AG04450 (cell line): ENCODE measurements at regions not wholly inside any gene's neighbourhood (a gene's known extent, or its start where the extent isn't known, plus 50 kb on each side); places are given as distances from the start of the nearest gene placed in this dataset.

ENCODE experiments used
- CTCF ChIA-PET: fragments of 300-600, 350-600 bp; formaldehyde crosslinking; extraction: SDS; loops from one replicate; lab custom pipeline; 2022; ENCODE audit warnings: antibody characterized with exemption, inconsistent platforms; lab: Charles Lee
- POLR2A ChIA-PET: fragments of 350-600 bp; formaldehyde crosslinking; extraction: SDS; loops from one replicate; lab custom pipeline; 2021; ENCODE audit warnings: antibody characterized with exemption, inconsistent platforms; lab: Yijun Ruan, JAX
- DNase-seq: peaks from one replicate; pipeline ENCODE4 v3.0.0-alpha.2; 2011; ENCODE audit warnings: low read depth, low spot score
- H3K27ac ChIP-seq: one replicate; pipeline ENCODE4 v1.5.1; 2012; ENCODE audit warnings: low read depth, low read length, control low read depth
- H3K27me3 ChIP-seq: one replicate; pipeline ENCODE4 v1.6.0; 2012; ENCODE audit warnings: low read length; ENCODE audit not compliant: control insufficient read depth, insufficient read depth
- H3K4me3 ChIP-seq: 2 replicates; pipeline ENCODE4 v1.5.1; 2011; ENCODE audit warnings: mild to moderate bottlenecking, low read depth, low read length, control low read depth
- H3K9me3 ChIP-seq: 2 replicates; pipeline ENCODE4 v1.5.1; 2012; ENCODE audit warnings: low read length; ENCODE audit not compliant: control insufficient read depth, insufficient read depth
- TF ChIP-seq, protein P1 (sequence below): IDR thresholded peaks from 2 replicates; pipeline ENCODE4 v1.5.1; 2011; ENCODE audit warnings: low read depth, low read length, control low read depth, inconsistent platforms

DNA sequence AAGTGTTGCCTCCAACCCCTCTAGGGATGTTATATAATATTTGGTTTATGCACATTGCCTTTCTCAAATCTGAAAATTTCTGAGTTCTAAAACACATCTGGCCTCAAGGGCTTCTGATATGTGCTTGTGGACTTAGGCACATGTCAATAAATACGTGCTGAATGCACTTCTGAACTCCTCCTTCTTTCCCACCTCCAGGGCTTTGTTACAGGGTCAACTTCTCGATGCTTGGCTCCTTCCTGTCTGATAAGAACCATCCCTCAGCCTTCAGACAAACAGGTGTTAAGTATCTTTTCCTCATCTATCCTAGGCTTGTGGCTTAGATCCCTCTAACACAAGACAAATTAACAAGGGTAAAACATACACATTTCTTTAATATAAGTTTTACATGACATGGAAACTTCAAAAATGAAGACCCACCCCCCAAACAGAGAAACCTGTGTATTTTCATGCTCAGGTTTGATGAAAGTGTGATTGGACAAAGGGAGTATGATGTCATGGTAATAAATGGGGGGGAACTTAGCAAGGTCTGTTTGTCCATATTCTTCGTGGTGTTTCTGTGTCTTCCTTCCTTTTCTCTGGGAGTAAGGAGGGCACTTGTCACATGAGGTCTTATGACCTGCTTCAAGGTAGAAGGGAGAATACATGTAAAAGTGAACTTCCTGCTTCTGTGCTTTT, 326.9 kb downstream of the CD83 start:
- ChIA-PET POLR2A (no interaction called here), CTCF (no interaction called here)
- H3K27me3 ChIP-seq, result no peaks in the 10 kb centered on the region
- H3K4me3 ChIP-seq, result no peak overlapping the region
- no peaks in the 10 kb centered on the region for H3K9me3 ChIP-seq
- TF ChIP-seq, protein P1, sequence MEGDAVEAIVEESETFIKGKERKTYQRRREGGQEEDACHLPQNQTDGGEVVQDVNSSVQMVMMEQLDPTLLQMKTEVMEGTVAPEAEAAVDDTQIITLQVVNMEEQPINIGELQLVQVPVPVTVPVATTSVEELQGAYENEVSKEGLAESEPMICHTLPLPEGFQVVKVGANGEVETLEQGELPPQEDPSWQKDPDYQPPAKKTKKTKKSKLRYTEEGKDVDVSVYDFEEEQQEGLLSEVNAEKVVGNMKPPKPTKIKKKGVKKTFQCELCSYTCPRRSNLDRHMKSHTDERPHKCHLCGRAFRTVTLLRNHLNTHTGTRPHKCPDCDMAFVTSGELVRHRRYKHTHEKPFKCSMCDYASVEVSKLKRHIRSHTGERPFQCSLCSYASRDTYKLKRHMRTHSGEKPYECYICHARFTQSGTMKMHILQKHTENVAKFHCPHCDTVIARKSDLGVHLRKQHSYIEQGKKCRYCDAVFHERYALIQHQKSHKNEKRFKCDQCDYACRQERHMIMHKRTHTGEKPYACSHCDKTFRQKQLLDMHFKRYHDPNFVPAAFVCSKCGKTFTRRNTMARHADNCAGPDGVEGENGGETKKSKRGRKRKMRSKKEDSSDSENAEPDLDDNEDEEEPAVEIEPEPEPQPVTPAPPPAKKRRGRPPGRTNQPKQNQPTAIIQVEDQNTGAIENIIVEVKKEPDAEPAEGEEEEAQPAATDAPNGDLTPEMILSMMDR, result no peak
- no peak for DNase-seq
- H3K27ac ChIP-seq, result no peak overlapping the region

DNA sequence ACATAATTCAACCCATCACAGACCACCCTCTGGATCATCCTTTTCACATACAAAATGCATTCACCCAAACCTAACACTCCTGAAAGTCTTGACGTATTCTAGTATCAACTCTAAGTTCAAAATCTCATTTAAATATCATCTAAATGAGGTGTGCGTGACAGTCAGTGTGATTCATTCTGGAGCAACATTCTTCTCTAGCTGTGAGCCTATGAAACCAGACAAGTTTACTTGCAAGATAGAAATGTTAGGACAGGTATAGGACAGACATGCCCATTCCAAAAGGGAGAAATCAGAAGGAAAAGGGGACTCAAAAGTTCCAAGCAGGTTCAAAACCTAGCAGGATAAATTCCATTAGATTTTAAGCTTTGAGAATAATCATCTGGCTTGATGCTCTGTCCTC, 329.7 kb downstream of the CD83 start:
- Histone ChIP-seq H3K9me3 (no peaks in the 10 kb centered on the region), H3K27me3 (no peaks in the 10 kb centered on the region), H3K27ac (no peak overlapping the region), H3K4me3 (no peak overlapping the region)
- POLR2A ChIA-PET, result no interaction called here
- DNase-seq, result no peak
- CTCF ChIA-PET, result no interaction called here
- TF ChIP-seq, protein P1, result no peak

DNA sequence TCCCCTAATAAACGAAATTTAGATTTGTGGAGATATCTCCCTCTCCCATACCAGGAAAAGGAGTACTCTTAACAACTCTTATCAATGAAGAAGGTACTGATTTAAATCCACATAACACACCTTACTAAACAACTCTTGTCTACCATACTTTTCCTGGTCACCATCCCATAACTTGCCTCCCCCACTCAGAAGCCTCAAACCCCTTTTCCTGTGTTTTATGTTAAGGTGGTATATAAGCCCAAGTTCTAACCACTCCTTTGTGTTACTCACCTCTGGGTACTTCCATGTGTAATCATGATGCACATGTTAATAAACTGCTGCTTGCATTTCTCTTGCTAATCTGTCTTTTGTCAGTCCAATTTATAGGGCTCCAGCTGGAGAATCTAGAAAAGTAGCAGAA, 330.7 kb downstream of the CD83 start:
- TF ChIP-seq, protein P1, result no peak
- no peak overlapping the region for H3K4me3 ChIP-seq
- no peaks in the 10 kb centered on the region for H3K9me3 ChIP-seq
- POLR2A ChIA-PET, result no interaction called here
- no peak overlapping the region for H3K27ac ChIP-seq
- CTCF ChIA-PET, result no interaction called here
- H3K27me3 ChIP-seq, result no peaks in the 10 kb centered on the region
- DNase-seq, result no peak

DNA sequence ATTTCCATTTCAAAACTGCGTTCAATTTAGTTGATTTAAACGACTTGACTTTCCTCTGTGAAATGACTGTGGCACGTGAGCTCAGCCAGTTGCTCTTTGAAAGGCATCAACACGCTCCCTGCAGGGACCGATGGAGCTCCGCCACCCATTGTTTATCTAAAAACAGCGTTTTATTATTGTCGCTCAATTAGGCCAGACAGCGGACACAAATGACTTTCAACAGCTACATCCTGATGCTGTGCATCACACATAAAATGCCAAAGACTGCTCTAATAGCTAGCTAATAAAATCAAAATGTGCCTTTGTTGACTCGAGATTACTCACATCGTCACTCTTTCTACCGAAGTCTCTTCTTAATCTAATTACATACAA, 332.5 kb downstream of the CD83 start:
- Histone ChIP-seq H3K4me3 (no peak overlapping the region), H3K27ac (no peak overlapping the region), H3K9me3 (no peaks in the 10 kb centered on the region), H3K27me3 (no peaks in the 10 kb centered on the region)
- ChIA-PET CTCF (no interaction called here), POLR2A (interaction anchor here (0.5 to 0.8 kb wide), 3 partner anchors 9 to 793 kb away, joined by 3 to 4 read pairs (median 3); no protein-coding TSS in a partner anchor)
- no peak for DNase-seq
- TF ChIP-seq, protein P1, result no peak

DNA sequence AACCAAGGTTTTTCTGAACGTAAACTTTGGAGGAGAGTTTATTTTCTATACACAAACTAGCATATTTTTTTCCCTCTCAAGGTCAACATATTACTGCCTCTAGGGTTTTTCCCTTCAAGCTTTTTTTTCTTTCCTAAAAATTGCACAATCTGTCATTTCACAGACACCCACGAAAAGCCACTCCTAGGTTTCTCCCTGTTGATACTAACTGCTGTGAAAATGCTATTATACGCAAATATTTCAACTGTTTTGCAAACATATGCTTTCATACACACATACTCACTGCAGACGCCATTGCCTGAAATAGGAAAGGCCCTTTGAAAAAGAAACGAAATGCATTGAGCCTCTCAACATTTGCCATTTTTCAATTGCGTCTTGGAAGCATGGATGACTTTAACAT, 333.0 kb downstream of the CD83 start:
- Histone ChIP-seq H3K9me3 (no peaks in the 10 kb centered on the region), H3K27ac (no peak overlapping the region), H3K27me3 (no peaks in the 10 kb centered on the region), H3K4me3 (no peak overlapping the region)
- POLR2A ChIA-PET, result interaction anchor here (0.5 to 0.6 kb wide), 2 partner anchors 39 to 792 kb away, joined by 3 to 4 read pairs; no protein-coding TSS in a partner anchor
- no peak for DNase-seq
- CTCF ChIA-PET, result no interaction called here
- TF ChIP-seq, protein P1, result no peak
